GM21723 (cell line): ENCODE measurements at regions not wholly inside any gene's neighbourhood (a gene's known extent, or its start where the extent isn't known, plus 50 kb on each side); places are given as distances from the start of the nearest gene placed in this dataset.
"Not testable (repeated sequence)": the region's sequence is repeated elsewhere in the genome, so short reads cannot be mapped to it uniquely, and the experiment has no call there.

Experiments
- ATAC-seq: cut with Tn5 transposase; IDR thresholded peaks from one replicate; pipeline ENCODE4 v1.9.1; 2021; ENCODE audit warnings: mild to moderate bottlenecking, moderate library complexity; ENCODE audit not compliant: unreplicated experiment

- no peak for ATAC-seq
These were observed 126.1 kb downstream of the MYCN start for GRCh38 chr2:16066261-16067036.

GRCh38 chr2:16065272-16066069 lies 125.1 kb downstream of the MYCN start:
- not testable (repeated sequence) for ATAC-seq

GRCh38 chr2:16064745-16065144 lies 124.4 kb downstream of the MYCN start:
- no peak for ATAC-seq

GRCh38 chr2:16063955-16064633 lies 123.7 kb downstream of the MYCN start:
- no peak for ATAC-seq

- ATAC-seq: no peak
These were observed 123.0 kb downstream of the MYCN start for GRCh38 chr2:16063251-16063850.

GRCh38 chr2:16062471-16063250 lies 122.3 kb downstream of the MYCN start:
- ATAC-seq: no peak

GRCh38 chr2:16061441-16062217 lies 121.3 kb downstream of the MYCN start:
- no peak for ATAC-seq

GRCh38 chr2:16060936-16061338 lies 120.6 kb downstream of the MYCN start:
- no peak for ATAC-seq

GRCh38 chr2:16060125-16060935 lies 120.0 kb downstream of the MYCN start:
- ATAC-seq: no peak

- ATAC-seq: no peak
These were observed 119.2 kb downstream of the MYCN start for GRCh38 chr2:16059393-16060016.

GRCh38 chr2:16058747-16059358 lies 118.5 kb downstream of the MYCN start:
- ATAC-seq: no peak

GRCh38 chr2:16058256-16058655 lies 117.9 kb downstream of the MYCN start:
- no peak for ATAC-seq

- ATAC-seq: no peak
These were observed 117.3 kb downstream of the MYCN start for GRCh38 chr2:16057661-16058060.

- ATAC-seq: peak; percentile 93
These were observed 115.7 kb downstream of the MYCN start for GRCh38 chr2:16055848-16056580.

GRCh38 chr2:16053437-16054257 lies 113.3 kb downstream of the MYCN start:
- no peak for ATAC-seq

GRCh38 chr2:16052571-16053052 lies 112.3 kb downstream of the MYCN start:
- not testable (repeated sequence) for ATAC-seq
